Neural progenitor cell (in vitro differentiated cells): ENCODE measurements at regions not wholly inside any gene's neighbourhood (a gene's known extent, or its start where the extent isn't known, plus 50 kb on each side); places are given as distances from the start of the nearest gene placed in this dataset.

ENCODE experiments used
- DNase-seq: peaks from one replicate; pipeline ENCODE4 v3.0.0-alpha.2; 2016; ENCODE audit warnings: low spot score
- H2AFZ ChIP-seq: fragments of 200-600 bp; sonication (generic); replicated peaks from 2 replicates; pipeline ENCODE4 v1.6.1; 2016; ENCODE audit warnings: antibody characterized with exemption
- H3F3A ChIP-seq: fragments of 200-600 bp; sonication (generic); 2 replicates; pipeline ENCODE4 v1.6.1; 2016; ENCODE audit warnings: antibody characterized with exemption, low read depth
- H3K27ac ChIP-seq: fragments of 200-600 bp; sonication (generic); 2 replicates; pipeline ENCODE4 v1.5.1; 2016; ENCODE audit warnings: mild to moderate bottlenecking
- H3K27me3 ChIP-seq: fragments of 200-600 bp; sonication (generic); 2 replicates; pipeline ENCODE4 v1.6.1; 2016; ENCODE audit warnings: mild to moderate bottlenecking, moderate library complexity
- H3K36me3 ChIP-seq: fragments of 200-600 bp; sonication (generic); 2 replicates; pipeline ENCODE4 v1.5.1; 2016
- H3K4me1 ChIP-seq: fragments of 200-600 bp; sonication (generic); 2 replicates; pipeline ENCODE4 v1.6.1; 2016; ENCODE audit warnings: mixed run types
- H3K4me2 ChIP-seq: fragments of 200-600 bp; sonication (generic); 2 replicates; pipeline ENCODE4 v1.6.1; 2016
- H3K4me3 ChIP-seq: fragments of 200-600 bp; sonication (generic); 2 replicates; pipeline ENCODE4 v1.5.1; 2016
- H3K79me2 ChIP-seq: fragments of 200-600 bp; sonication (generic); 2 replicates; pipeline ENCODE4 v1.6.1; 2016; ENCODE audit warnings: low read depth
- H3K9ac ChIP-seq: fragments of 200-600 bp; sonication (generic); 2 replicates; pipeline ENCODE4 v1.6.1; 2016
- H3K9me3 ChIP-seq: fragments of 200-600 bp; sonication (generic); 2 replicates; pipeline ENCODE4 v1.5.1; 2016; ENCODE audit warnings: low read depth
- H4K20me1 ChIP-seq: fragments of 200-600 bp; sonication (generic); 2 replicates; pipeline ENCODE4 v1.6.1; 2016; ENCODE audit warnings: low read depth
- H3K27ac Mint-ChIP-seq: 3 replicates; pipeline ENCODE4 v1.8.0; 2021; ENCODE audit warnings: mixed read lengths
- H3K27me3 Mint-ChIP-seq: 2 replicates; pipeline ENCODE4 v1.8.0; 2022; ENCODE audit warnings: low read depth, mild to moderate bottlenecking, inconsistent platforms, moderate library complexity, mixed read lengths; ENCODE audit not compliant: insufficient read depth
- H3K36me3 Mint-ChIP-seq: 3 replicates; pipeline ENCODE4 v1.8.0; 2021; ENCODE audit warnings: mixed read lengths
- H3K4me1 Mint-ChIP-seq: 3 replicates; pipeline ENCODE4 v1.8.0; 2021; ENCODE audit warnings: mixed read lengths
- H3K4me3 Mint-ChIP-seq: 3 replicates; pipeline ENCODE4 v1.8.0; 2021; ENCODE audit warnings: mild to moderate bottlenecking, moderate library complexity, mixed read lengths
- H3K9me3 Mint-ChIP-seq: 3 replicates; pipeline ENCODE4 v1.8.0; 2020; ENCODE audit warnings: mixed read lengths
- CTCF ChIP-seq: fragments of 200-600 bp; sonication (generic); IDR thresholded peaks from 2 replicates; pipeline ENCODE4 v1.5.1; 2017; ENCODE audit warnings: antibody characterized with exemption, mild to moderate bottlenecking
- EZH2 ChIP-seq: fragments of 200-600 bp; sonication (generic); IDR thresholded peaks from 2 replicates; pipeline ENCODE4 v1.6.1; 2017; ENCODE audit warnings: antibody characterized with exemption, mild to moderate bottlenecking, moderate library complexity
- EZH2phosphoT487 ChIP-seq: fragments of 200-600 bp; sonication (generic); IDR thresholded peaks from 2 replicates; pipeline ENCODE4 v1.6.1; 2017; ENCODE audit warnings: antibody characterized with exemption

- no peak for TF ChIP-seq EZH2
- TF ChIP-seq CTCF: no peak
- no peak for TF ChIP-seq EZH2phosphoT487
- no peaks in the 10 kb centered on the region for H3K4me1 Mint-ChIP-seq
- no peaks in the 10 kb centered on the region for H3K9me3 ChIP-seq
- no peak overlapping the region for H3K4me3 Mint-ChIP-seq
- DNase-seq: no peak
- H3F3A ChIP-seq: no peaks in the 10 kb centered on the region
- H3K36me3 ChIP-seq: no peaks in the 10 kb centered on the region
- no peak overlapping the region for H3K4me3 ChIP-seq
- H3K27ac Mint-ChIP-seq: no peak overlapping the region
- H3K9ac ChIP-seq: no peak overlapping the region
- H3K4me2 ChIP-seq: no peak overlapping the region
- H3K27ac ChIP-seq: no peak overlapping the region
- H3K79me2 ChIP-seq: no peaks in the 10 kb centered on the region
- peaks cover 10% of the 10 kb centered on the region for H3K9me3 Mint-ChIP-seq
- H3K27me3 Mint-ChIP-seq: no peaks in the 10 kb centered on the region
- H3K27me3 ChIP-seq: no peaks in the 10 kb centered on the region
- H3K4me1 ChIP-seq: no peaks in the 10 kb centered on the region
- no peaks in the 10 kb centered on the region for H3K36me3 Mint-ChIP-seq
- no peaks in the 10 kb centered on the region for H4K20me1 ChIP-seq
- H2AFZ ChIP-seq: no peak overlapping the region
Observed at GRCh38 chr6:164547076-164547475, 762.3 kb downstream of the C6orf118 start.

DNA sequence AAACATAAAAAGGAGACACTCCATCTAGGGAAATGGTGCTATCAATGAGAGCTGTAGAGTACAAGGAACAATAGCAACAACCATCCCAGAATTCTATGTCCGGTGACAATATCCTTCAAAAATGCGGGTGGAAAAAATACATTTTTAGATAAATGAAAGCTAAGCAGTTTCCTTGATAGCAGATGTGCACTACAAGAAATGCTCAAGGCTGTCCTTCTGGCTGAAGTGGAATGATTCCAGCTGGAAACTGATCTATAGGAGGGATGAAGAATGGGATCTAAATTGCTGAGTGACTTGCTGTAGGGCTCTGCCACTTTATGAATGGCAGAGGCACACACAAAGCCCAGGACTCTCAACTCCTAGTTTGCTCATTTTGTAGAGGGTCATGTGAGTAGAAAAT, 763.1 kb downstream of the C6orf118 start:
- no peaks in the 10 kb centered on the region for H3F3A ChIP-seq
- peaks cover 7% of the 10 kb centered on the region for H3K9me3 Mint-ChIP-seq
- H3K4me3 ChIP-seq: no peak overlapping the region
- H3K79me2 ChIP-seq: no peaks in the 10 kb centered on the region
- no peak overlapping the region for H3K9ac ChIP-seq
- no peaks in the 10 kb centered on the region for H3K36me3 ChIP-seq
- no peak overlapping the region for H3K27ac ChIP-seq
- no peaks in the 10 kb centered on the region for H4K20me1 ChIP-seq
- H3K4me1 Mint-ChIP-seq: no peaks in the 10 kb centered on the region
- no peaks in the 10 kb centered on the region for H3K27me3 Mint-ChIP-seq
- H2AFZ ChIP-seq: no peak overlapping the region
- no peak overlapping the region for H3K4me3 Mint-ChIP-seq
- no peaks in the 10 kb centered on the region for H3K36me3 Mint-ChIP-seq
- TF ChIP-seq EZH2phosphoT487: no peak
- no peak for TF ChIP-seq CTCF
- no peak for TF ChIP-seq EZH2
- no peaks in the 10 kb centered on the region for H3K9me3 ChIP-seq
- H3K4me1 ChIP-seq: no peaks in the 10 kb centered on the region
- H3K4me2 ChIP-seq: no peak overlapping the region
- H3K27me3 ChIP-seq: no peaks in the 10 kb centered on the region
- no peak overlapping the region for H3K27ac Mint-ChIP-seq
- no peak for DNase-seq

DNA sequence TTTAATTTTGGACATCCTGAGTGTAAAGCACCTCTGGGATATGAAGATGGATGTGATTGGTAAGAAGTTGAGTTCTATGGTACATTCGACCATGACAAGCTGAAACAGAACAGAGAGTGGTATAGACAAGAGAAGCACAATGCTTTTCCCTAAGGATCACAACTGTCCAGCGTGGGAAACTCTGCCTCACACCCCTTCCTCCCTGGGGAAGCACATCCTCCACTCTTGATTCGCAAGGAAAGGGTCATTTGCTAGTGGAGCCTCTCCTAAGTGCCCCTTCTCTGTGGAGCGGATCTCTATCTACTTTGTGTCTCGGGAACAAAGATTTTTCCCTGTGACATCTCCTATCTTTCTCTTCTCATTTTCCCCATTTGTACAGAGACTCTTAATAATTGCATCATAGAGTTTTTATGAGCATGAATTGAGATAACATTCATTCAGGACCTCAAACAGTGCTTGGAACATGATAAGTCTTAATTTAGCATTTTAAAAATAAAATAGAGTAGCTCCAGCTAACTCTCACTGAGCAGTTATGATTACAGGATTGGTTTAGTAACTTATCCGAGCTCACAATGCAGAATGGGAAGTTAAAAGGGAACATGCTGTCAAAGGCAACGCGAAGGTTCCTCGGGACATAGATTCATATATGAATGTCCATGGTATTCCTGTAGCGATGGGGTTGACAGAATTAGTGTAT, 775.2 kb downstream of the C6orf118 start:
- H3K9ac ChIP-seq: no peak overlapping the region
- H3K9me3 ChIP-seq: no peaks in the 10 kb centered on the region
- no peak overlapping the region for H3K4me2 ChIP-seq
- Mint-ChIP-seq H3K27me3 (no peaks in the 10 kb centered on the region), H3K36me3 (no peaks in the 10 kb centered on the region), H3K9me3 (peaks cover 4% of the 10 kb centered on the region), H3K27ac (no peak overlapping the region), H3K4me1 (peaks cover 12% of the 10 kb centered on the region), H3K4me3 (no peak overlapping the region)
- H2AFZ ChIP-seq: no peak overlapping the region
- no peak for DNase-seq
- no peak overlapping the region for H3K4me3 ChIP-seq
- H4K20me1 ChIP-seq: no peaks in the 10 kb centered on the region
- no peak for TF ChIP-seq CTCF
- no peak for TF ChIP-seq EZH2phosphoT487
- no peak for TF ChIP-seq EZH2
- peaks cover 3% of the 10 kb centered on the region for H3K4me1 ChIP-seq
- no peaks in the 10 kb centered on the region for H3K79me2 ChIP-seq
- H3K27me3 ChIP-seq: no peaks in the 10 kb centered on the region
- no peaks in the 10 kb centered on the region for H3K36me3 ChIP-seq
- H3F3A ChIP-seq: no peaks in the 10 kb centered on the region
- H3K27ac ChIP-seq: no peak overlapping the region
